UCSD-AML1 (cell line): ENCODE measurements at regions not wholly inside any gene's neighbourhood (a gene's known extent, or its start where the extent isn't known, plus 50 kb on each side); places are given as distances from the start of the nearest gene placed in this dataset.

Experiments used
- DNase-seq: peaks from one replicate; lab custom pipeline; 2025; ENCODE audit not compliant: unreplicated experiment; lab: John Stamatoyannopoulos, UW

DNA sequence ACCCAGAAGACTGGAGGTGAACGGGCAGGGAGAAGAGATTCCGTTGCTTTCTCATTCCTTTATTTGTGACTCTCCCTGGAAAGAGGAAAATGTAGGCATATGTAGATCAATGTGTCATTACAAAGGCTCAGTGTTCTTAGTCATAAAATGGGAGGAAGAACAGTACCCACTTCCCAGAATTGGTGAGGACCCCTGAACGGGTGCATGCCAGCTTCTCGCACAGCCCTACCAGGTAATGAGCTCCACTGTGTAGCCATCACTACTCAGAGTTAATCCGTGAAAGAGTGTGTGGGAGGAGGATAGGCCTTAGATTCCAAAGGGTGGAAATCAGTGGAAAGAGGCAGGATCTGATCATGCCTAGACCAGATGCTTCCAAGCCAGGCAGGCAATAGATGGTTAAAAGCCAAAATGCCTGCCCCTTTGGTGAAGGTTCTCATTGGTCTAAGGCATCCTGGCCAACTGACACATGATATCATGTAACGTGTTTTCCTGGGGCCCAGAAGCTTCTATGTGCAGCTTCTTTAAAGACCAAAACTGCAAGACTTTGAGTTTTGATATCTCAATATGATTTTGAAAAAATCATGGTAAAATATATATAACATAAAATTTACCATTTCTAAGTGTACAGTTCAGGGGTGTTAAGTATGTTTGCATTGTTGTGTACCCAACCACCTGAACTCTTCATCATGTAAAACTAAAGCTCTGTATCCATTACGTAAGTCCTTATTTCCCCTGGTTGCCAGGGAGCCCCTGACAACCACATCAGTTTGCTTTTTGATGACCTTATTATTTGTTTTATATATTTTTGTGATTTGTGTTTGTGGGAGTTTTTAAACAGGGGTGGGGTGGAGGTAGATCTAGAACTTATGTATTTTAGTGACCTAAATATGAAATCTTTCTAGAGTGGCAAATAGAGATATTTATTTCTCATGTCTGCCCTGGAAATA, 402.2 kb upstream of the CFAP20DC start:
- no peak for DNase-seq

DNA sequence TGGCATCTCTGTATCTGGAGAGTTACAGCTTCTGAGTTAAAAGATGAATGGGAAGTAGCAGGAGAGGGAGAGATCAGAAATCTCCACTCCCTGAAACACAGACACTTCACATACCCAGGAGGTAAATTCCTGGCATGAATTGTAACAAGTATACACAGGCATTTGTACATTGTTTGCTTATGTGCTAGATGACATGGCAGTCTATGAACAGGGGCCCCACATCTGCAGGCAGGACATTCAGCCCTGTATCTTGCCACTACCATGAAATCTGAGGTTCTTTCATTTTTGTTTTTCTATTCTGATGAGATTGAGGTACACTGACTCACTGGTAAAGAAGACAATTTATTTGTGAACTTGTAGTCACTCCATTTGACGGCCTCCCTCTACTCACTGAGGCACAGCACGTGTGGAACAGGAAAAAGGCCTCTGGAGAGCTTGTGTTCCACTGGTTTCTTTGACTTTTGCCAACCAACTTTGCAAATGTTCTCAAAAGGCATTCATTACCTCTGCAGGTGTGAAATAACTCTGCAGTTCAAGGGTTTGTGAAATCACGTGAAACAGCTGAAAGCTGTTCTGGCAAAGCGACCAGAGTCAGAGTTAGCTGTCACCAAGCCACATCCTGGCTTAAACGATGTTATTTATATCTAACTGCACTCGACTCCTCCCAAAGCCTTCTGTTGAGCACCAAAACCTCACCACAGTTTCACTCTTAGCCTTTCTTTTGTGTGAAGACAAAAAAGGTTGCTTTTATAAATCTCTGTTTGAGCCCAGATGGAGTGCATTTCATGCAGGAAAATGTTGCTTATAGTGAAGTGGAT, 401.3 kb upstream of the CFAP20DC start:
- no peak for DNase-seq

DNA sequence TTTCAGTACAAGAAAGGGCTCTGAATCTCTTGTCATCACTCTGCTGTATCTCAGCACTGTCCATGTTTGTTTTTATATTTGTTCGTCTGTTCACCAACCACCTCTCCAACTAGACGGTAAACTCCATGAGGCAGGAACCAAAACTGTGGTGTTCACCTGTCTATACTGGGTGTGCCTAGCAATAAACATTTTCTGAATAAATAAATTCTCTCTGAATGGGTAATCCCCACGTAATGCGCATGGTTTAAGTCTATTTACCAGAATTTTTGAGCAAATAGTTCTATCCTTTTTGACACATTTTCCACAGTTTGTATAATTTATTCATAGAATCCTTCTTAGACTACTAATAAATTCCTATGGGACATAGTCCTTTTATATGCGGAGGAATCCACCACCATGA, 400.6 kb upstream of the CFAP20DC start:
- DNase-seq = no peak

DNA sequence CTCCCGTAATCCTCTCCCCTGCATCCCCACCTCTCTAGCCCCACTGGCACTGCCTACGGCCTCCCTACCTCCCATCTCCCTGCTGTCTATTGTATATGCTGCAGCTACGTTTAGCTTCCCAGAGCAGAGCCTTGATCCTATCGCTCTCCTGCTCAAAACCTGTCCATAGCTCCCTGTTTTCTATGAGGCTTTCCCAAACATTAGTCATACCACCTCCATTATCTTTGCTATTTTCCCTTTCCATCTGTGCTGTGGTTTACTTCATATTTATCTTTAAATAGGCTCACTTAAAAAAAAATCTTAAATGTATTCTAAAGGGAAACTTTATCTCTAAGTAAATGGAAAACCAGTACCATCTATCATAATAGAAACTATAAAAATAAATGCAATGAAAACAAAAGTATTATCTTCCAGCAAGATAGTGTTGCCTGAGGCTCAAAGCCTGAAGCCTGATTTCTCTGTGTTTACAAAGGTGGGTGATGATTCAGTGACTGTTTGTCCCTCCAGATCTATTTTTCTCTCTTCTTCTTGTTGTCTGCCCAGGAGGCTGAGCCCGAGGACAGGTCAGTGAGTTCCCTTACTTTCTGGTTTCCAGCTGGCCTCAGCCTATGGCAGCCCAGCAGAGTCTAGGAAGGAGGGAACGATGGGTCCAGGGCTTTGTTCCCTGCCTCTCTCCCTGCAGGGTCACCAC, 397.1 kb upstream of the CFAP20DC start:
- DNase-seq = no peak

DNA sequence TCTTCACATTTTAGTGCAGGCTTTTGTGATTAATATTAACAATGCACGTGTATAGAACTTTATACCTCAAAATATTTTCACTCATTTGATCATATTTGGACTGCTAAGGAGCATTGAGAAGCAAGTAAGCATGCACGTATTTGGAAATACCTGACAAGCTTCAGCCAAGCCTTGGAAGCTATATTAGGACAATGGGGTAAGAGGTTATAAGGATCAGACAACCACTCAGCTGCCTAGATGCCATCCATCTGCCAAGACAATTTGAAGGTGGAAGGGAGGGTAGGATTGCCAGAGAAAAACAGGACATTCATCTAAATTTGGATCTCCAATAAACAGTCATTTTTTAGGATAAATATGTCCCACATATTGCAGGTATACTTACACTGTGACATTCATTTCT, 394.9 kb upstream of the CFAP20DC start:
- DNase-seq = no peak

DNA sequence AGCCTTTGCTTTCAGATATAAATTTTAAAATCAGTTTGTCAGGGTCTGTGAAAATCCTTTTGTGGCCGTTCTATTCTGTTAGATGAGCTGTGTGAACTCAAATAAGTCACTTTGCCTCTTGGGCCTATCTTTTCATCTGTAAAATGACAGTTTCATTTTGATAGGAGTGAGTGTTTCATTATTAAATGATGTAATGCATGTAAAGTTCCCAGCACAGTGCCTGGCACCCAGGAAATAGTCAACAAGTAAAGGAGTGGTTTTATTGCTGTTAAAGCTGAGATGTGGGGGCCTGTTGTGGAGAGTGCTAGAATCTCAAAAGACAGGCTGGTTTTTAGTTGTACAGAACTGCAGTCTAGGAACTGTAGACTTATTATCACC, 394.5 kb upstream of the CFAP20DC start:
- DNase-seq = no peak

DNA sequence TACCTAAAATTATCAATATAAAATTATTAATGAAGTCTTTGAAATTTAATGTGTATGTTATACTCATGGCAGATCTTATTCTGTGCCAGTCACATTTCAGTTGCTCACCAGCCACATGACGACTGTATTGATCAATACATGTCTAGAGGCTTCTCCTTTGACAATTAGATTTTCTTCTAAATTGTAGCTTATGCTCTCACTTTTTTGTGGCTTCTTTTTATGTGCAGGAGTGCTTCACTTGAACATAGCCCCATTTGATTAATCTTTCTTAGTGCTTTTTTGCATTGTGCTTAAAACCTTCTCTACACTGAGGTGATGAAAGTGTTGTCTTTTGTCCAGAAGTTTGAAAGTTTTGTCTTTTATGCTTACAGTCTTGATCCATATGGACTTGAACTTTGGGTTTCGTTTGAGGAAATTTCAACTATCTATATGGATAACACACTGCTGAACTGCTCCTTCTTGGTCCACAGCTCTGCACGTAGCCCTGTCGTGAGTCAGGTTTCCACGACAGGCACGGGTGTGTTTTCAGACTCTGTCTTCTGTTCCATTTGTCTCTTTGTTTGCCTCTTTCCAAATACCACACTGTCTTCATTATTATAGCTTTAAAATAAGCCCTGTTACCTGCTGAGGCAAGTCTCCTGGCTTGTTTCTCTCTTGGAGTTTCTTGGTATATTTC, 393.9 kb upstream of the CFAP20DC start:
- DNase-seq = no peak

DNA sequence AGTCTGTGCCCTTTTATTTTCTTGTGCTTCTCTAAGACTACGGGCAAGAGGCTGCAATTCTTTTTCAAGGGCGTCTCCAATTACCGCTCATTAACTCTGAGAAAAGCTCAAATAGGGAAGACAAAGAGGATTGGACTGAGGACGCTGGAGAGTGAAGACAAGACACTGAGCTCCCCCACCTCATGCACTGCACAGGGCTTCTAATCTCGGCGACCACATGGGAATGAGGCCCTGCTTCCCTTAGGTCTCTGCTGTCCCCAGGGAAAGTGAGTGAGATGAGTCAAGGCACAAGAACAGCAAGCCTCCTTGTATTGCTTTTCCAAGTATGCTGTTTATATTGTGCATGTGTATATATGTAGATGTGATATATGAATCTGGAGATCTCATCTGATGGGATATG, 392.2 kb upstream of the CFAP20DC start:
- no peak for DNase-seq

DNA sequence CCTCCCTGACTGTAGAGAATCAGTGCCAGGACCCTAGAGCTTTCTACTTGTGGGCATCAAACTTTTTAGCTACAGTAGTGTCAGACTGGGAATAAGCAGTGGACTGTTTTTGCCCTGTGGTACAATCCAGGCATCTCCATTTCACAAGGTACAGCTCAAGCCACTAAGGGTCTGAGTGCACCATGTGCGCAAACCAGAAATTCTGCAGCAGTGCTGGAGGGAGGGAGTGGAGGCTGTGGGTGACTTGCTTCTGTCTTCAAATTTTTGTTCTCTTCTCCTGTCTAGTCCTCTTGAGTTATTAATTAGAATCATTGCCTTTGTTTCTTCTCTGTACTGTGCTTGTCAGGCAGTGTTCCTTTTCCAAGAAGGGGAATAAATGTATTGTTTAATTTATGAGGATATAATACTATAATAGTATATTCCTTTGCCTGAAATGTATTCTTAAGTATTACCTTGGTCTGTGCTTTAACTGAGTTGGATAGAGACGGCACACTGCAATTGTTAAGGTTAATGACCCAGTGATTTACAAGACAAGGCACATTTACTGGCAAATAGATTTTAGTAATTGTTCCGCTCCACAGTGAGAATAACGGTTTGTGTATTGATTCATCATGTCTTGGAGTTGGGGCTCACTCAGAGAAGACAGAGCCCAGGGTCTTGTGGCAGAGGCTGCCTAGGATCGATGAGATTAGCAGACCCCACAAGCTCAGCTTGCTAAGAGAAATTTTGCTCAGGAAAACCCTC, 390.6 kb upstream of the CFAP20DC start:
- no peak for DNase-seq

DNA sequence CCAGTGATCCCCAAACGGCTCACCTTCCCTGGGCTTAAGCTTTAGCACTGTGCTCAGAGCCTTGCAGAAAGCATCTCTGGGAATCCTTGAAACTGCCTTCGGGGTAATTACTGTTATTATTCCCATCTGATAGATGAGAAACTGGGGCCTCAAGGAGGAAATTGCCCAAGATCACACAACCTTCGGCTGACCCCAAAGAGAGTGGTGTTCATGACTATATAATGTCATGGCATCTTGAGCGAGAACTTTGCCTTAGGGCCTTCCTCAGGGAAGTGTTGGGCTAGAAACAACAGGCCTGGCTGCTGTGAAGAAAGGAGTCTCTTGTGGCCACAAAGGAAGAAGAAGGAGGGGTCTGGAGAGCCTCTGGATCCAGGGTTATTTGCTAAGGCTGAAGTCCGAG, 388.7 kb upstream of the CFAP20DC start:
- DNase-seq = no peak

DNA sequence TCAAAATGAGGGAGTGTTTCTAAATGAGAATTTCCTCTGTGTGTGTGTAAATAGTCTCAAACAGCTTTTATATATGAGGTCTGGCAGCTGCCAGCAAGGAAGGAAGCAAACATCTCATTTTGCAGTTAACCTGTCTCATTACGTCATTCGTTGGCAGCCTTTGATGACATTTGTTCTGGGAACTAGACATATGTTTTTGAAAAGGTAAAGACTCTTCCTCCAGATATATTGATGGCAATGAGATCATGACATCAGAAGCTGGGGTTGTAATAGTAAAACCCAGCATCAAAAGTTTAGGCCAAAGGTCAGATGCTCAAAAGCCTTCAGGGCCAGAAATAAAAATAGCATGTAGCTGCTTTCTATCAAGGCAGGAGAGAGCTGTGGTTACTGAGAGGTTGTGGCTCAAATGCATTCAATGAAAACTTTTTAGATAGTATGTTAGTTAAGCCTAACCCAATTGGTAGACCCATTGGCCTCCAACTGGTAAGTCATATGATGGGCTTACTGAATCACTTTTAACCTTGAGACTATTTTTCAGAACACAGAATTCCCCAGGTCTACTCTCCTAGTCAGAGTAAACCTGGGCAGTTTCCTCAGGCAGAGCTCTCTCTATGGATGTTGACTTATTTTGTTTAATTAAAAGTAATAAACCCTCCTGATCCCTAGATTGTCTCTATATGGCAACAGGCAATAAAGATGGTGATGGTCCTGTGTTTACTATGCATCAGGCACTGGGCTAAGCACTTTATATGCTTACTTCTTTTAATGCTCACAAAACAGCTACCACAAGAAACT, 386.5 kb upstream of the CFAP20DC start:
- no peak for DNase-seq

DNA sequence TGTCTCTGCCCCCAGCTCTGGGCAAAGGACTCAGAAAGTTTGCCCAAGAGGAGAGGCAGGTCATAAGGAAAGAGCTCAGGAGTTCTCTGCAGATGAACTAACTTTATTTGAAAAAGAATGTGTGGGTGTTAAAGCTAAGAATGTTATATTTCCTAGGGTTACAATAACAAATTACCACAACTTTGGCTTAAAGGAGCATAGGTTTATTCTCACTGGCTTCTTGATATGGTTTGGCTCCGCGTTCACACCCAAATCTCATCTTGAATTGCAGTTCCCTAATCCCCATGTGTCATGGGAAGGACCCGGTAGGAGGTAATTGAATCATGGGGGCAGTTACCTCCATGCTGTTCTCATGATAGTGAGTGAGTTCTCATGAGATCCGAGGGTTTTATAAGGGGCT, 383.7 kb upstream of the CFAP20DC start:
- no peak for DNase-seq

DNA sequence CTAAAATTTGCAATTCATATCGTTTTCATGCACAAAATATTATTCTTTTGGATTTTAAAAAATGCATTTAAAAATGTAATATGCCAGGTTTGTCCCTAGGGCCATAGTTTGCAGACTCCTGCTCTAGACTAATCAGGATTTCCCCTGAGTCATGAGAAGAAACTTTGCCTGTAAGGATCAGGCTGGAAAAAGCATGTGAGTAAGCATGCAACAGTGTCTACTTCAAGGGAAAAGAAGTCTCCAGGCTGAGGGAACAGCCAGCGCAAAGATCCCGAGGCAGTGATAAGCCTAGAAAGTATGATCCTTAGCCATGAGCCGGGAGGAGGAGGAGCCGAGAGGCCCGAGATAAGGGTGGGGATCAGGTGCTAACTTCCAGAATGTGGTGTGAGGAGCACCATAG, 382.8 kb upstream of the CFAP20DC start:
- no peak for DNase-seq

DNA sequence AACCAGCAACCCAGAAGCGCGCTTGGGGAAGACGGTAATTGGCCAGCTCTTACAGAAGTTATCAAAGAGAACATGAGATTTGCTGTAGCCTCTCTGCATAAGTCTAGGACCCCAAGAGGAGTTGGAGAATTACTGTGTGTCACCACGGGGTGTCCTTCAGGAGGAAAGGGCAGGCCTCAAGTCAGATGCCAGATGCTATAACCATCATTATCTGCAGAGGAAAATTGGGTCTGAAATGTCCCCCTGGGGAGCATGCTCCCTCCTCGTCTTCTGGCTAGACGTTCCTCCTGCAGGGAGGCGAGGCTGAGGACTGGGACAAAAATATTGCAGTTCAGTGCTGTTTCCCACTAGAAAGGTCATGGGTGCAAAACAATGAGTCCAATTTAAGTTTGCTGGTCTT, 380.5 kb upstream of the CFAP20DC start:
- no peak for DNase-seq

DNA sequence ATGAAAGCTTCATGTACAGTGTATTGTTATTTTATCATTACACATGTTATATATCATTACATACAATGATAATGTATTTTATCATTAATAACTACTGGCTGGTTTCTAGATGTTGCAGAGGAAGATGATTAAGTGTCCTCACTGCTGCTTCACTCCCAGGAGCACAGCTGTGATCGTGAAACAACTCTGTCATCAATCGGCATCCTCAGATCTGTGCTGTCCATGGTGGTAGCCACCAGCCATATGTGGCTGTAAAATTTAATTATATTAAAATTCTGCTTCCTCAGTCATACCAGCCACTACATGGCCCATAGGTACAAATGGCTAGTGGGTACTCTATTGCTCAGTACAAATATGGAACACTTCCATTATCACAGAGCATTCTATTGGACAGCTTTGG, 379.4 kb upstream of the CFAP20DC start:
- no peak for DNase-seq

DNA sequence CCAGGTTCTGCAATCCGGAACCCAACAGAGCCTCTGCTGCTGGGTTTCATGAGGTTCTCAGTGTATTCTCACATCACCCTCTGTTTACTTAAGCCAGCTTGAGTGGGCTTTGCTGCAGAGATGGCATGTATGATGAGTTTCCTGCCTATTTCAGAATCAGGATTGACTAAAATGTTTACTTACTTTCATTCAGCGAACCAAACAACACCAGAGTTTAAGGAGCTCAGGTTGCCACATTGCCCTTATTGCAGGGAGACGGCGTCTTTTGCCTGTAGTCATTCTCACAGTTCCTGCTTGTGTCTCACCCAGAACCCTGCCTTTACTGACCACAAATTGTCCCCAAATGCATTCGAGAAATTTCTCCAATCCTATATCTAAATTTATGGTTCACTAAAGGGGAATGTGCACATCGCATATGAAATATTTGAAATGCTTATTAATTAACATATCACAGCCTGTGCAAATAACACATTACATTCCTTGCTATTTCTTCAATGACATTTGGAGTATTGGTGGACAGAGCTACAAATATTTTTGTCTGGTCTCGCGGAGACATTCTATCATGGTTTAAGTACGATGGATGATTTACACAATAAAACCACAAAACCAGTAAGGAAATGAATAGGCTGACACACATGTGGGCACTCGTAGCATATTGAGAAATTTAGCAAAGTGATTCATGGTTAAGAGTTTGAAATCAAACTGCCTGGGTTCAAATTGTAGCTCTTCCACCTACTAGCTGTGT, 377.2 kb upstream of the CFAP20DC start:
- DNase-seq = no peak

DNA sequence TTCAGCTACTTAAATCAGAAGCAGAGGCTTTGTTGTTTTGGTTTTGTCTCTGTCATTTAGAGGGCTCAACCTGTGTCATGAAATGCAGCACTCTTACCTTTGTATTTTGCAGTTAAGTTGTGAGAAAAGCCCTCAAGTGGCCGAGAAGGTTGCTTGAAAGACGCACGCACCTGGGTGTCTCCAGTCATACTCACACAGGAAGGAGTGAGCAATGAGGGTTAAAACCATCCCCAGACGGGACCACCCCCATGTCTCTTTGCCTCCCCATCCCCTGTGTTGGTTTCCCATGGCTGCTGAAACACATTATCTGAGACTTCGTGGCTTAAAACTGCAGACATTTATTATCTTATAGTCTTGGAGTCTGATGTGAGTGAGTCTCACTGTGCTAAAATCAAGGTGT, 376.1 kb upstream of the CFAP20DC start:
- DNase-seq = no peak

DNA sequence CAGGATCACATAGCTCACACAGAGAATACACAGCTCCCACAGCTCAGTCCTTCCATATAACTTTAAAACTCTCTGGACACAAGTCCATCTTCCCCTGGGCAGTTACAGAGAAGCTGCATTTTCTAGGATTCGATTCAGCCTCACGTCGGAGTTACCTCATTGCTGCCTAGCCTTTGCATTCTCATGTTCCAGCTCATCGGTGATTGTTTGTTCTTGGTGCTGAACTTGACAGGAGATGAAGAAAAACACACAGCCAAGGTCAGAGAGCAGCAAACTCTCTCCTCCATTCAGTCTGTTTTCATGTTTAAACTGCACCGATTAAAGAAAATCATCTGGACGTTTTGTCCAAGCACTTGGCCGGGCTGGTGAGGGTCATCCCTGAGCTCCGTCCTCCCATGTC, 375.5 kb upstream of the CFAP20DC start:
- DNase-seq = no peak
